NCI-H524 (cell line): ENCODE measurements at regions not wholly inside any gene's neighbourhood (a gene's known extent, or its start where the extent isn't known, plus 50 kb on each side); places are given as distances from the start of the nearest gene placed in this dataset.
A peak's percentile ranks its signal among the peaks of the same experiment; 100 is the strongest.
"Not testable (repeated sequence)": the region's sequence is repeated elsewhere in the genome, so short reads cannot be mapped to it uniquely, and the experiment has no call there.

Source experiments
- DNase-seq, 2 experiments: peaks; one replicate each; lab custom pipeline; 2025; lab: John Stamatoyannopoulos, UW

DNA sequence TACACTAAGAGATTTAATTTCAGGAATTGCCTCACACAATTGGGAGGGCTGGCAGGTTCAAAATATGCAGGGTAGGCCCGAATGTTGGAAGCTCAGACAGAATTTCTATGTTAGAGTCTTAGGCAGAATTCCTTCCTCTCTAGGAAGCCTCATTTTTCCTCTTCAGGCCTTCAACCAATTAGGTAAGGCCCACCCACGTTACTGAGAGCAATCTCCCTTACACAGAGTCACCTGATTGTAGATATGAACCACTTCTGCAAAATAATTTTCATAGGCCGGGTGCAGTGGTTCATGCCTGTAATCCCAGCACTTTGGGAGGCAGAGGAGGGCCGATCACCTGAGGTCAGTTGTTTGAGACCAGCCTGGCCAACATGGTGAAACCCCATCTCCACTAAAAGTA lies 50.2 kb upstream of the HIVEP1 start:
- DNase-seq, result no peak

DNA sequence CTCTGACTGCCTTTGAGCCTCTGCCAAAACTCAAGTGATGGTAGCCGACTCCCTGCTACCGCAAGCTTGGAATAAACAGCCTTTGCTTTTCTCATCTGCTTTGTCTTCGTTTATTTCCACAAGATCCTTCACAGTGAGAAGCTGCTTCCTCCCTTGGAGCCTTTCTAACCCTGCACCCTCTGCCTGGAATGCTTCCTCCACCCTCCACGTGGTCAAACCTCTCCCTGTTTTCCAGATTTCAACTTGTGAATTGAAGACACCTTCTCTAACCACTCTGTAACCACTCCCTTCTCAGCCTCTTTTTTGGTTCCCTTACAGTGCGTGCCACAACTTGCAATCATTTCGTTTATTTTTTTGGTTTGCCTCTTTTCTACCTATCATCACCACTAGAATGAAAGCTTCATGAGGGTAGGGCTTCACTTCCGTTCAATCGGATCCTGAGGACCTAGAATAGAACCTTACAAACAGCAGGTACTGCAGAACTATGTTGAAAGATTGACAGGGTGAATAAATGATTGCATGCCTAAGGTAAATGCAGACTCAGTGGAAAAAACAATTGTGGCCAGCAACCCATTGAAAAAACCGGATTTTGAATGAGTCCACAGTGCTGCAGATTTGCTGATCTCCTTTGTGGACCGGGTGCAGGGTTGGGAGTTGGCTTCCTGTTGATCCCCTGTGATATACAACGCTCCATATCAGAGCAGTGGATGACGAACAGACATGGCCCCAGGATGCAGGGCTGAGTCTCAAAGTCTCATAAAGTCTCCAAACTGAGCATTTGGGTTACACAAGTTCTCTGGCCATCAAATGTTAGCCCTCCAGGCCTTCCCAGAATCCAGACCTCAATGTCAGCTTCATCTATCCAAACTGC lies 51.0 kb upstream of the HIVEP1 start:
- no peak for DNase-seq

DNA sequence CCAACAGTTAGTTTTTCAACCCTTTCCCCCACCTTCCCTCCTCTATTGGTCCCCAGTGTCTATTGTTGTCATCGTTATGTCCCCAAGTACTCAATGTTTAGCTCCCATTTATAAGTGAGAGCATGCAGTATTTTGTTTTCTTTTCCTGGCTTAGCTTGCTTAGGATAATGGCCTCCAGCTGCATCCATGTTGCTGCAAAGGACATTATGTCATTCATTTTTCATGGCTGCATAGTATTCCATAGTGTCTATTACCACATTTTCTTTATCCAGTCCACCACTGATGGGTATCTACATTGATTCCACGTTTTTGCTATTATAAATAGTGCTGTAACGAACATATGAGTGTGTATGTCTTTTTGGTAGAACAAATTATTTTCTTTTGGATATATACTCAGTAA lies 55.3 kb upstream of the HIVEP1 start:
- DNase-seq, result no peak

DNA sequence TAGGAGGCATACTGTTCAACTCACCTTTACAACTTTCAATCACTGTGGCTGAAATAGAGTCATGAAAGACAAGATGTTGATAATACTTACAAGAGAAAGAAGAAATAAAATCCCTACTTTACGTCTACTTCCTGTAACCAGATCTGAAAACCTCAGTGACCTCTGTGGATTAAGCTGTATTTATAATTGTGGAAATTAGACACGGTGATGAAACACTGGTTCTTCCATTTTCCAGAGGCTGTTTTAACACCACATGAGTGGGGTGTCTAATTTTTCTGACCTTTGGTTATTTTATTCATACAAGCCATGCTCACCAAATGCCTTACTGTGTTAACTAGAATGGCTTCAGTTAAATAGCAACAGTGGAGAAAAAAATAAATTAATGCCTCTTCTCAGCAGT lies 58.5 kb upstream of the HIVEP1 start:
- DNase-seq, result no peak

DNA sequence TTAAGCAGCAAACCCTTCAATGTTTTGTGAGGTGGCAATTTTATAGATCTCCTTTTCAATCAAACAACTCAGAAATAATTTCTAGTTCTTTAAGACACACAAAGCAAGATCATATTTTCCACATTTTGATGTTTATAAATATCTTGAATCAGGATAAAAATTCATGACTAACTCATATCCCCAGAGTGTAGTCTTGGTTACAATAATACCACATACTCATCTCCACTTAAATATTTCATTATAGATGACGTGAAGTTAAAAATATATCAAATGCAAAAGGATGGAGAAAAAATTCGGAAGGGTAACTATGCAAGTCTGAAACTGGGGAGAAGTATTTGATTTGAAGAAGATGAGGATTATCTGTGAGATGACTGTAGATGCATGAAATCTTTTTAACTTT lies 59.8 kb upstream of the HIVEP1 start:
- no peak for DNase-seq

DNA sequence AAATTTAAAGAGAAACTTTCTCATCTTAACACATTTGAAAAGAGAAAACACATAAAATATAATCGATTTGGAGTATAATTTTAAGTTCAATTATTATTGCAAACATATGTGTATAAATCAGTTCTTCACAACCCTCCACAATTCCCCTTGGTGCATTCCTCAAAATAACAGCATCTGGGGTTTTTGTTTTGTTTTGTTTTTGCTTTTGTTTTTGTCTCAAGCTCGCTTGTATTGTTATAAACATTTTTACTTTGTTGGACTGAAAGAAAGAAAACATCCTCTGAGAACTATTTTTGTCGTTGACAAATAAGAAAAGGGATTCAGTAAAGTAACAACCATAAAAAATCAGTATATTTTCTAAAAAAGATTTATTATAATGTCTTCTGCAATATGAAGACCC lies 60.2 kb upstream of the HIVEP1 start:
- DNase-seq, result no peak

DNA sequence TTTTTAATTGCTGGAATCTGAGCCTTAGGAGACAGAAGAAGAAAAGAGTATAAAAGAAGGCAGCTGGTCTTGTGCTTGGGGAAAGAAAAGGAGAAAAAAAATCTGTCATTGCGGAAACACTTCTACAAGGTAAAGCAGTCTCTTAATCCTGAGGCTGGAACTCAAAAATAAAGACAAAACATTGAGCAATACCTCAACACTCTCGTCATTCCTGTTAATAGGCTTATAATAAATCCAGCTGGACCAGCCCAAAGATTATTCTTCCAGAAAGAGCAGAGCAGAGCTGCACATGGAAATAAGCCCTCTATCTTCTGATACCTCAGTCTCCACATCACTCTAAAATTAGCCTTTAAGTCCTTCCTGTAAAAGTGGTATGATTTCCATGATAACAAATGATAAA lies 62.0 kb upstream of the HIVEP1 start:
- peak in 1 of 2 experiments; percentile 53 for DNase-seq

DNA sequence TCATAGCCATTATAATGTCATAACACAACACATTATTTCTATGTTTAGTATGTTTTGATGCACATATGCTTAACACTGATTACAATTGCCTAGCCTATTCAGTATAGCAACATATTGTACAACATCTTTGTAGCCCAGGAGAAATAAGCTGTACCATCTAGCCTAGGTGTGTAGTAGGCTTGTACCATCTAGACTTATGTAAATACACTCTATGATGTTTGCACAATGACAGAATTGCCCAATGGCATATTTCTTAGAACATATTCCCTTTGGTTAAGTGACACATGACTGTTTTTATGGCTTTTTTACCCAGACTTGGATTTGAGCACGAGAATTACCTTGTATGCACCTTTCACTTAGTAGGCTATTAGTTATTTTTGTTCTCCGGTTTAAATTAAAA lies 64.5 kb upstream of the HIVEP1 start:
- no peak for DNase-seq

DNA sequence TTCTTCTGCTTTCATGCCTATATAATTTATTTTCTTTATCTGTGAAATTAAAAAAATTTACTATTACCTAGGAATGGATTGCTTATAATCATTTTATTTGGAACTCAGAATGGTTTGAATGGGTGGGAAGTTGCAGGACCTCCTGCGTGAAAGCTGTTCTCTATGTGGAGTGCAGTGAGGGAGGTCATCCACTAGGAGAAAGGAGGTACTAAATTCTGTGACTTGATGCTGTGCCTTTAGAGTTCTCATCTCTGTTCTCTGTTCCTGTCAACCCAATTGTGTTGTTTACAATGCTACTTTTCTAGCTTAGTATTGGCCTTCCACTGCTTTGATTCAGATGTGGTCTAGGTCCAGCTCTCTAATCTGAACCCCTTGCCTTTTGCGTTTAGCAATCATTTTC lies 65.0 kb upstream of the HIVEP1 start:
- DNase-seq, result no peak

DNA sequence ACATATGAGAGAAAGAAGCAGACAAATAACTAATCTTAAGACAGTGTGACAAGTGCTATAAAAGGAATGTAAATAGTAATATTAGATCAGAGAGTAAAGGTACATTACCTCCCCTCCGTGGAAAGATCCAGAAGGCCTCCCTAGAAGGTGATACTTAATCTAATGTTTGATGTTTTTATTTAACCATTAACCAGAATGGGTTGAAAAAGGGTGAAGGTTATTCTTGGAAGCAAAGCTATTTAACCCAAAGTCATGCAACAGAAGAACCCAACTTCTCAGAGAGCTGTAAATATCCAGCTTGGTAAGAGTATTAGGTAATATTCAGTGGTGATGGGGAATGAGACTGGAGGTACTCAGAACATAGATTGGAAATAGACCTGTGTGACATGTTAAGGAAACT lies 68.0 kb upstream of the HIVEP1 start:
- DNase-seq, result no peak

DNA sequence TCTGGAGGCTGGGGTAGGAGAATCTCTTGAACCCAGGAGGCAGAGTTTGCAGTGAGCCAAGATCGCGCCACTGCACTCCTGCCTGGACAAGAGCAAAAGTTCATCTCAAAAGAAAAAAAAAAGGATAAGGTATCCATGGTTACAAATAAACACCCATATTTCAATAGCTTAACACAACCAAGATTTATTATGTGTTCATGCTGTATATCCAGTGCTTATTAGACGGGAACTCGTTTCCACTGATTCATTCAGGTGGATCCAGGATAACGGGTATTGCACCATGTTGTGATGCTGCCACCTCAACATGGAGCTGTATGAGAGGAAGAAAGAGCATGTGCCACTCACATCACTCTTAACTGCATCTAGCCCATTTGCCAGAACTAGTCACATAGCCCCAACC lies 69.1 kb upstream of the HIVEP1 start:
- no peak for DNase-seq

DNA sequence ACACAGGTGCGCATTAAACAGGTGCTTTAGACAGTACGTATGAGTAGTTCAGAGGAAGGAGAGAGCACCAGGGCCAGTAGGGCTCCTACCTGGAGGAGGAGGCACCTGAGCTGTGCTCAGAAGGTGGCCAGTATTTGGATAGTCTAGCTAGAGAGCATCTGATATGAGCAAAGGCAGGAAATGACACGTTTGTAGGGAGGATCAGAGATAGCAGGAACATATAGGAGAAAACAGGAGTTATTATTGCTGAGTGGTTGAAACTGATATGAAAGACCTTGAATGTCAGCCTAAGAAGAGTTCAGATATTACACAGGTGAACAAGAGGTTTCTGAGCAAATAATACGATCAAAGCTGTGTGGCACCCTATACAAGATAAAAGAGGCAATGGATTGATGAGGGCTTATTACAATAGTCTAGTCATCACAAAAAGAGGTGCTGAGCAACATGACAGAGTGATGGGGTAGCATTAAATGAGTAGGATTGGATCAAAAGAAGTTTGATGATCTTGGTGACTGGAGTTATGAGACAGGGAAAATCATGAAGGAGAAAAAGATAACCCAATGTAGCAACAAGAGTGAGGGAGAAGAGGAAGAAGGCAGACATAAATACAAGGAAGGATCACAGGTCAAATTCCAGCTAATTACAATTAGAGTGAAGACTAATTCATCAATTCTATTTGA lies 69.8 kb upstream of the HIVEP1 start:
- DNase-seq, result no peak

DNA sequence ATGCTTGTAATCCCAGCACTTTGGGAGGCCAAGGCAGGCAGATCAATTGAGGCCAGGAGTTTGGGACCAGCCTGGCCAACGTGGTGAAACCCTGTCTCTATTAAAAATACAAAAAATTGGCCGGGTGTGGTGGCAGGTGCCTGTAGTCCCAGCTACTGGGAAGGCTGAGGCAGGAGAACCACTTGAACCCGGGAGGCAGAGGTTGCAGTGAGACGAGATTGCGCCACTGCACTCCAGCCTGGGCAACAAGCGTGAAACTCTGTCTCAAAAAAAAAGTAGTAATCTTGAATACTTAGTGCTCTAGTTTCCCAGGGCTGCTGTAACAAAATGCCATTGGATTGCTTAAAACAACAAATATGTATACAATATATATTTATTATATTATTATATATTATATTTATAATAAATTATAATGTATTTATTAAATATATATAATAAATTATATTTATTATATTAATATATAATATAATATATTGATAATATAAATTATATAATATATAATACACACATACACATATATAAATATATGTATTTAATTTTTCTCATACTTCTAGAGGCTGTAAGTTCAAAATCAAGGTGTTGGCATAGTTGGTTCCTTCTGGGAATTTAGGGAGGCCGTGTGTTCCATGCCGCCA lies 71.5 kb upstream of the HIVEP1 start:
- DNase-seq, result not testable (repeated sequence)

DNA sequence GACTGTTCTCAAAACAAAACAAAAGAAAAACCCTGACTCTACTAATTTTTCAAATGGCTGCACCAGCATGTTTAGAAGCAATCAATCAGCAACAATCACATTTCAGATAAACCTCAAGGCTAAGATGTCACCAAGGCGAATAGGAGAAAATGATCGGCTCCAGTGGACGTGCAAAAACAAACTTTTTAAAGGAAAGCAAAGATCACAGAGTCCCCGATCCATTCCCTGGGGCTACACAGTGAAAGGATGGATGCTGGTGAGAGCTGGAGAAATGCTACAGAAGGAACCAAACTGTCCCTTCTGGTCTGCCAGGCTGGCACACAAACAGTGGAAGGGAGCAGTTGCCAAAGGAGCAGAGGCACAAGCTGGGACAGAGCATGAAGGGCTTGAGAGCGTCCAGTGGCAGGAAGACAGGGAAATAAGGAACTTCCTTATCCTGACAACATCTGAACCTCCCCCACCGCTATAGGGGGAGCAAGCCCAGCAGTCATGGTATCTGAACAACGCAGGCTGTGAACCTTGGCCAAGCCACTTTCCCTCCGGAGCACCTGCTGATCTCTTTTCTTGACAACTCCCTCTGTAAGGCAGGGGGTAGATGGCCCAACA lies 73.7 kb upstream of the HIVEP1 start:
- DNase-seq, result no peak

DNA sequence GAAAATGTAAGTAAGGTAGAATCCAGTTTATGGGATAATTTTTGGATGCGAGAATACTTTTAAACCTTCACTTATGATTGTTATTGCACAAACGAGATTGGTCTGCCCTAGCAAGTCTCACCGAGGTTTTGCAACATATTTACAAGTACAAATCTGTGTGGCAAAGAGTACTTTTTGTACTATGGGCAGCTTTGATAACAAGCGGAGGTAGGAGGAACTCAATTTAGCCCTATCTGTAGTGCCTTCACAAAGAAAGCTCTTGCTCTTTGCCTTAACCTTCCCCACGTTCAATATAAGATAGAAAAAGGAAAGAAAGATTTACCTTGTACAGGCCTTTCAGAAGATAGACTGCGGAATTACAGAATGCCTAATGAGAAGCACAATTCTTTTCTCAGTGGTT lies 77.5 kb upstream of the HIVEP1 start:
- DNase-seq, result no peak

DNA sequence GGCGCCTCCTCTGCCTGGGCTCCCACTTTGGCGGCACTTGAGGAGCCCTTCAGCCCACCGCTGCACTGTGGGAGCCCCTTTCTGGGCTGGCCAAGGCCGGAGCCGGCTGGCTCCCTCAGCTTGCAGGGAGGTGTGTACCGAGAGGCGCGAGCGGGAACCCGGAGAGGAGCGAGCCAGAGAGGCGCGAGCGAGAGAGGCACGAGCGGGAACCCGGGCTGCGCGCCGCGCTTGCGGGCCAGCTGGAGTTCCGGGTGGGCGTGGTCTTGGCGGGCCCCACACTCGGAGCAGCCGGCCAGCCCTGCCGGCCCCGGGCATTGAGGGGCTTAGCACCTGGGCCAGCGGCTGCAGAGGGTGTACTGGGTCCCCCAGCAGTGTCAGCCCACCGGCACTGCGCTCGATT lies 79.2 kb upstream of the HIVEP1 start:
- DNase-seq, result not testable (repeated sequence)

DNA sequence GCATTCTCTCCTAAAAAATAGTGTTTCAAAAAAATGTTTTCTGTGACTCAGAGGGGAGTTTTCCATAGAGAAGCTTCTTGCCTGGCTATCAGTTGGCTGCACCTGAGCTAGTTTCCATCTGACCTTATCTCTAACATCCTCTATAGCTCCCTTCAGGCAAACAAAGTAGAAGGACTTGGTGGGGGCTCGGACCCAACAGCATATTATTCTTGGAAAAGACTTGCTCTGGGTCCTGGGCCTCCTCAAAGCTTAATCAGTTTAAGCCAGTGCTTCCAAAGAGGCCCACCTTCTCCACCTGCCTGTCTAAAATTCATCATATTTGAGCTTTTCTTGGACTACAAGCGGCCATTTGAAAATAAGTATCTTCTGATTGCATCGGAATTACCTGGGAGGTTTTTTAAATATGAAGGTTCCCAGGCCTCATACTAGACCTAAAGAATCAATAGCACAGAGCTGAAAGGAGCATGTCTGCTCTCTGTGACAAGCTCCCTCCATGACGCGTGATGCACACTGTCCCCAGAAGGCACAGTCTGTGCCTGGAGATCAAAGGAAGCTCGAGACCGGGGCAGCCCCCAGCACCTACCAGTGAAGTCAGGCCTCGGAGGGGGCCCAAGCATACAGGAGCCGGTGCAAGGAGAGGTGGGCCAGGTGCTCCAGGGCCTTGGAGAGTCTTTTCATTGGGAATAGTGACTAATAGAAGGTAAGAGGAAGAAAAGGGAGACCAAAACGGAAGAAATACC lies 80.6 kb upstream of the HIVEP1 start:
- DNase-seq, result no peak

DNA sequence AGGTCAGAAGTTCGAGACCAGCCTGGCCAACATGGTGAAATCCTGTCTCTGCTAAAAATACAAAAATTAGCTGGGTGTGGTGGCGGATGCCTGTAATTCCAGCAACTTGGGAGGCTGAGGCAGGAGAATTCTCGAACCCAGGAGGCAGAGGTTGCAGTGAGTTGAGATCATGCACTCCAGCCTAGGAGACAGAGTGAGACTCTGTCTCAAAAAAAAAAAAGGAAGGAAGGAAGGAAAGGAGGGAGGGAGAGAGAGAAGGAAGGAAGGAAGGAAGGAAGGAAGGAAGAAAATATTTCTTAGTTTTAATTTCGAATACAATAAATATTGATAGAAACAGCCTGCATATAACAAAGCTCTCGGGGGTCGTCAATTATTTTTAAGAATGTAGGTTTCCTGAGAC lies 81.3 kb upstream of the HIVEP1 start:
- DNase-seq, result not testable (repeated sequence)

DNA sequence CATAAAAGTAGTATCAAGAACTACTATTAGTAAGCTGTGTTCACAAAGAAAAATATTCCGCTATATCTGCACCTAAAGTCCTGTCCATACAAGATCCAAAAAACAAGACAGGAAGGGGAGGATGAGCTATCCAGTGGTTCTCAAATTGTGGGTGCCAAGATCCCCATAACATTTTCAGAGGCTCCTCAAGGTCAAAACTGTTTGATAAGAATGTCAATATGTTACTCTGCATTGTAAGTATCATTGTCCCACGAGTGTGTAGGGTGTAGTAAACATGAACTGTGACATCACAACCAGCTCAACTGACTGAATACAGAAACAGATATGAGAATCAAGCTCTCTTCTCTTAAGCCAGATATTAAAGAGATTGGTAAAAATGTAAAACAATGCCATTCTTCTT lies 81.9 kb upstream of the HIVEP1 start:
- DNase-seq, result no peak

DNA sequence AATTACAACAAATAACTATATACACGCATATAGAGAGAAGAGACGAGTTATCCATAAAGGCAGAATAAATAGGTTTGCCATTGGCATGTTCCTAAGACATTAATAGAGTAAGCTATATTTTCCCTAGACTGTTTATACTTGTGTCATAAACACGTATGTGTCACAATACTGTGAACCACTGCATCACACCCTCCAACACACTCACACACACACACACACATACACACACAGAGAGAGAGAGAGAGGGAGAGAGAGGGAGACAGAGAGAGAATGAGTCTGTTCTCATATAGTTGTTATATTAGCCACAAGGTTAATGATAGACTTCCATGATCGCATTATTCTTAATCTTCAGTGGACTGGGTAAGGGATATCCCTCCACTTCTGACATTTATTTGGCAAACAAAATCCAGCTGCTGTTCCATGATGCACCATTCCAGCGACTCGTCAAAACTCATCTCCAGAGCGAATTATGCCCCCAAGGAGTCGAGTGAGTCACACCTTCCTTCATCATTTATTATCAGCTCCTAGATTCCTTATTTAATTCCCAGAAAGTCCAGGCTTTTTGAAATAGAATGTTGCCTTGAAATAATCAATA lies 82.8 kb upstream of the HIVEP1 start:
- no peak for DNase-seq

DNA sequence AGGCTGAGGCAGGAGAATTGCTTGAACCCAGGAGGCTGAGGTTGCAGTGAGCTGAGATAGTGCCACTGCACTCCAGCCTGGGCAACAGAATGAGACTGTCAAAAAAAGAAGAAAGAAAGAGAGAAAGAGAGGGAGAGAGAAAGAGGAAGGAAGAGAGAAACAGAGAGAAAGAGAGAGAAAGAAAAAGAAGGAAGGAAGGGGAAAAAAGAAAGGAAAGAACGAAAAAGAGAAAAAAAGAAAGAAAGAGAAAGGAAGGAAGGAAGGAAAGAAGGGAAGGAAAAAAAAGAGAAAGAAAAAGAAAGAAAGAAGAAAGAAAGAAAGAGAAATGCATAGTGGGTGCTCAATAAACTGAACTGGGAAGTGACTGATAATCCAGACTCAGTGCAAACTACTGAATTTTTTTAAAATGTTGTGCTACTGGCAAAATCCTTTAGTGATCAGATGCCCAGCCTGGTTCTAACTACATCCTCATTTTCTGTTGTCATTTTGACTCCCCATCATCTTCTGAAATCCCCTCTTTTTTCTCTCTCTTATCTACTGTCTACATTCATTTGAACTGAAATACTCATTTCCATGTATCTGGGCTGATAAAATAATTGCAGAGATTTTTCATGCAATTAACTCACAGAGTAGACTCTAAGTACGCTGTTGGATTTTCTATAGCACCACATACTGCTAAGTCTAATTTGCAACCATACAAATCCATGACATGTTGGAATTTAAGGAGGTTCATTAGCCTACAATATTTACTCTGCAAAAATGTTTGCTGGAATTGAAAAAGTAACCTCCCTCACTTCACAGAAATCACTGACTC lies 85.3 kb upstream of the HIVEP1 start:
- no peak for DNase-seq
